ENCODE measurements at regions not wholly inside any gene's neighbourhood (a gene's known extent, or its start where the extent isn't known, plus 50 kb on each side); places are given as distances from the start of the nearest gene placed in this dataset.
"Not testable (repeated sequence)": the region's sequence is repeated elsewhere in the genome, so short reads cannot be mapped to it uniquely, and the experiment has no call there.

DNA sequence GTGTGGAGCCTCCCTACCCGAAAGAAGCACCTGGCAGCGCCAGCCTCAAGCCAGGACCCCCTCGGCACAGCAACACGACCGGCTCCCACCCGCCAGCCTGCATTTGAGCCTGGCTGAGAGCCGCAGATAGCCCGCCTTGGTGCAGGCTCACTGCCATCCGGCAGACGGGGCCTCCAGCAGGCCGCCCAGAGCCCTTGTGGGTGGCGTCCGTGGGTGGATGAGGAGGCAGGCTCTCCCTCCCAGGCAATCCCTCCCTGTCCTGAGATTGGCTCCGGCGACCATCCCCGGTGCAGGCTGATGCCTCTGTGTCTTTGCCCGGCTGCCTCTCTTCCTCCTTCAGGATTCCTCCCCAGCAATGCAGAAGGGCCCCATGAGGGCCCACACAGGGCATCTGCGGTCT lies 1527.9 kb downstream of the BRD1 start:
- FAIRE-seq, result no peak
- TF ChIP-seq TAF1 (IDR thresholded peaks at IDR 0.05; ENCODE audit: low read depth, low read length) (no peak), SPI1 (IDR thresholded peaks at IDR 0.05; ENCODE audit: low read depth, low read length) (no peak), PAX5 (IDR thresholded peaks at IDR 0.05; ENCODE audit: insufficient read depth, low read length, severe bottlenecking) (no peak), POLR2A (IDR thresholded peaks at IDR 0.05; ENCODE audit: low read depth, low read length) (no peak), POLR2AphosphoS5 (IDR thresholded peaks at IDR 0.05; ENCODE audit: low read depth, low read length) (no peak), POU2F2 (IDR thresholded peaks at IDR 0.05; ENCODE audit: low read depth, low read length) (no peak)
- DNase-seq (ENCODE audit: insufficient read length, low spot score), result no peak

DNA sequence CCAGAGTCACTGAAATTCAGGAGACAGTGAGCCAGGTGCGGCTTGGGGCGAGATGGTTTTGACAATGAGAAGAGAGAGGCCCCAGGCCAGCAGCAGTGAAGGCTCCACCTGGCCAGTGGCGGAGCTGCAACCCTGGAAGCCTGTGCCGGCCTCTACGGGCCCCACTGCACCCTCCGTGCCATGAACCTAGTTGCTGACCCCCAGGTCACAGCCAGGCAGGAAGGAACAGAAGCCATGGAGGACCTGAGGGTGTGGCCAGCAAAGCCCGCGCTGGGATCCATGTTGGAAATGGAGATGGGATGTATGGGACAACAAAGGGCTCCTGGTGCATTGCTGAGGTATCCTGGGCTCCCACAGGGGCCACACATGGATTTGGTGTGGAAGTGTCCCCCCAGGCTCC lies 1528.5 kb downstream of the BRD1 start:
- DNase-seq (ENCODE audit: insufficient read length, low spot score) (no peak), FAIRE-seq (no peak)

DNA sequence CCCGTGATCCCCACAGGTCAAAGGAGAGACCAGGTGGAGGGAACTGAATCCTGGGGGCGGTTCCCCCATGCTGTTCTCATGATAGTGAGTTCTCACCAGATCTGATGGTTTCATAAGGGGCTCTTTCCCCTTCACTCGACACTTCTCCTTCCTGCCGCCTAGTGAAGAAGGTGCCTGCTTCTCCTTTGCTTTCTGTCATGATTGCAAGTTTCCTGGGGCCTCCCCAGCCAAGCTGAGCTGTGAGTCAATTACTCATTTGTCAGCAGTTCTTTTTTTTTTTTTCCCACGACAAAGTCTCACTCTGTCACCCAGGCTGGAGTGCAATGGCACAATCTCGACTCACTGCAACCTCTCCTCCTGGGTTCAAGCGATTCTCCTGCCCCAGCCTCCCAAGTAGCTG lies 1530.4 kb downstream of the BRD1 start:
- TF ChIP-seq POLR2A (IDR thresholded peaks at IDR 0.05; ENCODE audit: low read depth, low read length) (no peak), TAF1 (IDR thresholded peaks at IDR 0.05; ENCODE audit: low read depth, low read length) (no peak), SPI1 (IDR thresholded peaks at IDR 0.05; ENCODE audit: low read depth, low read length) (no peak), POU2F2 (IDR thresholded peaks at IDR 0.05; ENCODE audit: low read depth, low read length) (no peak), POLR2AphosphoS5 (IDR thresholded peaks at IDR 0.05; ENCODE audit: low read depth, low read length) (no peak), PAX5 (IDR thresholded peaks at IDR 0.05; ENCODE audit: insufficient read depth, low read length, severe bottlenecking) (no peak)
- DNase-seq (ENCODE audit: insufficient read length, low spot score), result no peak
- no peak for FAIRE-seq

More for the DNA sequence above, 1528.5 kb downstream of the BRD1 start:
- no peak for TF ChIP-seq POU2F2 (IDR thresholded peaks at IDR 0.05; ENCODE audit: low read depth, low read length)
- no peak for TF ChIP-seq POLR2AphosphoS5 (IDR thresholded peaks at IDR 0.05; ENCODE audit: low read depth, low read length)
- TF ChIP-seq TAF1 (IDR thresholded peaks at IDR 0.05; ENCODE audit: low read depth, low read length), result no peak
- no peak for TF ChIP-seq POLR2A (IDR thresholded peaks at IDR 0.05; ENCODE audit: low read depth, low read length)
- no peak for TF ChIP-seq PAX5 (IDR thresholded peaks at IDR 0.05; ENCODE audit: insufficient read depth, low read length, severe bottlenecking)
- no peak for TF ChIP-seq SPI1 (IDR thresholded peaks at IDR 0.05; ENCODE audit: low read depth, low read length)

GRCh38 chr22:48289954-48290353 lies 1527.5 kb downstream of the TBC1D22A start:
- DNase-seq (ENCODE audit: insufficient read length, low spot score); FAIRE-seq: not testable (repeated sequence)

DNA sequence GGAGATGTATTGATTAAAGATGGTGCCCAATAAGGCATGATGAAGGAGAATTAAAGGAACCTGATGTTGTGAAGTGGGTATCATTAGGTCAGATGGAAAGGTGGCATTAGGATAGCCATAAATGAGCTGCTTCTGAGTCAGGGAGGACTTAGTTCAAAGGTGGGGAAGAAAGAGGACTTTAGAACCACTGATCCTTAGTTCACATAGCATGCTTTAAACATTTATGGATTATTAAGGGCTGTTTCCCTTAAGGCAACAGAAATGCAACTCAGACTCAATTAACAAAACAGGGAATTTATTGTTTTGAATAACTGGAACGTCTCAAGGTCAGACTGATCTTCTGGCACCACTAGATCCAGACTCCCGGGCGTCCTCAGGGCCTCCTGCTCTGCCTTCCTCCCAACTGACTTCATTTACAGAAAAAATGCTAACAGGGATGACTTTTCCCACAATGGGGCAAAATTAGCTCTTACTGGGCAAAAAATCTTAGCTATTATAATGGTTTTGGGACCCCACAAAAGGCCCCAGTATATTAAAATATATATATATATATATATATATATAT lies 1526.0 kb downstream of the TBC1D22A start:
- DNase-seq (ENCODE audit: insufficient read length, low spot score) (no peak), FAIRE-seq (no peak)
- no peak for TF ChIP-seq POLR2A (IDR thresholded peaks at IDR 0.05; ENCODE audit: low read depth, low read length)
- no peak for TF ChIP-seq POLR2AphosphoS5 (IDR thresholded peaks at IDR 0.05; ENCODE audit: low read depth, low read length)
- TF ChIP-seq POU2F2 (IDR thresholded peaks at IDR 0.05; ENCODE audit: low read depth, low read length), result no peak
- no peak for TF ChIP-seq TAF1 (IDR thresholded peaks at IDR 0.05; ENCODE audit: low read depth, low read length)
- no peak for TF ChIP-seq SPI1 (IDR thresholded peaks at IDR 0.05; ENCODE audit: low read depth, low read length)
- no peak for TF ChIP-seq PAX5 (IDR thresholded peaks at IDR 0.05; ENCODE audit: insufficient read depth, low read length, severe bottlenecking)

- no peak for FAIRE-seq
Measured at GRCh38 chr22:48287031-48287430, 1524.6 kb downstream of the TBC1D22A start.

GRCh38 chr22:48284671-48285070 lies 1522.2 kb downstream of the TBC1D22A start:
- FAIRE-seq, result no peak
- TF ChIP-seq TAF1 (IDR thresholded peaks at IDR 0.05; ENCODE audit: low read depth, low read length) (no peak), SPI1 (IDR thresholded peaks at IDR 0.05; ENCODE audit: low read depth, low read length) (no peak)
- no peak for DNase-seq (ENCODE audit: insufficient read length, low spot score)

More at GRCh38 chr22:48287031-48287430, 1524.6 kb downstream of the TBC1D22A start:
- DNase-seq (ENCODE audit: insufficient read length, low spot score), result no peak
- no peak for TF ChIP-seq TAF1 (IDR thresholded peaks at IDR 0.05; ENCODE audit: low read depth, low read length)
- no peak for TF ChIP-seq SPI1 (IDR thresholded peaks at IDR 0.05; ENCODE audit: low read depth, low read length)
- no peak for TF ChIP-seq PAX5 (IDR thresholded peaks at IDR 0.05; ENCODE audit: insufficient read depth, low read length, severe bottlenecking)
- TF ChIP-seq POU2F2 (IDR thresholded peaks at IDR 0.05; ENCODE audit: low read depth, low read length), result no peak
- TF ChIP-seq POLR2AphosphoS5 (IDR thresholded peaks at IDR 0.05; ENCODE audit: low read depth, low read length), result no peak
- TF ChIP-seq POLR2A (IDR thresholded peaks at IDR 0.05; ENCODE audit: low read depth, low read length), result no peak

- no peak for TF ChIP-seq POLR2AphosphoS5 (IDR thresholded peaks at IDR 0.05; ENCODE audit: low read depth, low read length)
- no peak for TF ChIP-seq PAX5 (IDR thresholded peaks at IDR 0.05; ENCODE audit: insufficient read depth, low read length, severe bottlenecking)
- TF ChIP-seq SPI1 (IDR thresholded peaks at IDR 0.05; ENCODE audit: low read depth, low read length), result no peak
- no peak for TF ChIP-seq POLR2A (IDR thresholded peaks at IDR 0.05; ENCODE audit: low read depth, low read length)
- no peak for TF ChIP-seq POU2F2 (IDR thresholded peaks at IDR 0.05; ENCODE audit: low read depth, low read length)
- no peak for DNase-seq (ENCODE audit: insufficient read length, low spot score)
- no peak for FAIRE-seq
Measured at GRCh38 chr22:48282804-48283203, 1520.4 kb downstream of the TBC1D22A start.

GRCh38 chr22:48279461-48279756 lies 1517.0 kb downstream of the TBC1D22A start:
- DNase-seq (ENCODE audit: insufficient read length, low spot score), result no peak
- FAIRE-seq, result no peak
- no peak for TF ChIP-seq POLR2AphosphoS5 (IDR thresholded peaks at IDR 0.05; ENCODE audit: low read depth, low read length)
- TF ChIP-seq POLR2A (IDR thresholded peaks at IDR 0.05; ENCODE audit: low read depth, low read length), result no peak
- no peak for TF ChIP-seq PAX5 (IDR thresholded peaks at IDR 0.05; ENCODE audit: insufficient read depth, low read length, severe bottlenecking)
- TF ChIP-seq POU2F2 (IDR thresholded peaks at IDR 0.05; ENCODE audit: low read depth, low read length), result no peak
- no peak for TF ChIP-seq SPI1 (IDR thresholded peaks at IDR 0.05; ENCODE audit: low read depth, low read length)
- no peak for TF ChIP-seq TAF1 (IDR thresholded peaks at IDR 0.05; ENCODE audit: low read depth, low read length)

GRCh38 chr22:48278620-48279460 lies 1516.4 kb downstream of the TBC1D22A start:
- FAIRE-seq, result no peak
- DNase-seq (ENCODE audit: insufficient read length, low spot score), result no peak
- TF ChIP-seq PAX5 (IDR thresholded peaks at IDR 0.05; ENCODE audit: insufficient read depth, low read length, severe bottlenecking) (no peak), TAF1 (IDR thresholded peaks at IDR 0.05; ENCODE audit: low read depth, low read length) (no peak)

Data from GM12891 (cell line).